NB4 (cell line): ENCODE measurements at regions not wholly inside any gene's neighbourhood (a gene's known extent, or its start where the extent isn't known, plus 50 kb on each side); places are given as distances from the start of the nearest gene placed in this dataset.

ENCODE experiments used
- CTCF ChIP-seq: IDR thresholded peaks from one replicate; pipeline ENCODE4 v1.5.1; 2012; ENCODE audit warnings: low read depth, low read length
- MAX ChIP-seq: IDR thresholded peaks from 2 replicates; pipeline ENCODE4 v1.6.1; 2011; ENCODE audit warnings: low read depth, low read length
- POLR2A ChIP-seq: IDR thresholded peaks from 2 replicates; pipeline ENCODE4 v1.6.1; 2011; ENCODE audit warnings: mild to moderate bottlenecking; ENCODE audit not compliant: insufficient read length; ENCODE audit errors: extremely low read depth

GRCh38 chr2:237208373-237209260, 122.9 kb downstream of the COPS8 start:
- TF ChIP-seq CTCF (no peak), POLR2A (no peak), MAX (no peak)
